ENCODE measurements at regions not wholly inside any gene's neighbourhood (a gene's known extent, or its start where the extent isn't known, plus 50 kb on each side); places are given as distances from the start of the nearest gene placed in this dataset.
A peak's percentile ranks its signal among the peaks of the same experiment; 100 is the strongest.

DNA sequence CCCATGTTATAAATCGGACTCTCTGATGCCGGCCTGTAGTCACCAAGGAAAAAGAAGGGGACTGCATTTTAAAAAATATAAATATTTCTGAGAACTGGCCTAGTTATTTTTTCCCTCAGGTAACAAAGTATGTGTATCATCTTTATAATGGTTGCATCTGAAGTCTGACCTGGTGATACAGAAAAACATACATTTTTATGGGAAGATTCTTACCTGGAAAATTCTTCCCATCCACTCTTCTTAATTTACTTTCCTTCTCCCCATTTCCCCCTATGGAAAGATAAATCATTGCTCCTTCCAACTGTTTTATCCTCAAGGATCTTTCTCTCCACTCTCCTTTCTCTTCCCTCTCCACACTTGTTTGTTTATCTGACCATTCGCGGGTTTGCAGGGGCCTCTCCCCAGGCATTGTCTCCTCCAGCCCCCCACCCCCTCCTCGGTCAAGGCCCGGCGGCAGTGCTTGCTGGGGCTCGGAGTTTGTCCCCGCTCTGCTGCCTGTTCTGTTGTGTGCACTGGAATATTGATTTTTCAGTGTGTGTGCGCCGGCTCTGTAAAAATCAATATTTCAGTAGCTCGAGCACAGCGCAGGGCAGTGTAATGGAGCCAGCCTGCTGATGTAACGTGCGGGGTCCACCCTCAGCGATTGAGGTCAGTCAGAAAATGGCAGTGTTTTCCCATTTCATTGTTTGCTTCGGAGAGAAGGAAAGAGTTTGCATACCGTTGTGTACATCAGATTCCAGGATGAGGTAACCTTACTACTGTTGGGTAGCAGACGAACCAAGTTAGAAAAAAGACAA is 199.5 kb upstream of the NFE2L3 start:
- no peak for DNase-seq (ENCODE audit: extremely low read depth in 1 of 2, low read depth in 1 of 2)

DNA sequence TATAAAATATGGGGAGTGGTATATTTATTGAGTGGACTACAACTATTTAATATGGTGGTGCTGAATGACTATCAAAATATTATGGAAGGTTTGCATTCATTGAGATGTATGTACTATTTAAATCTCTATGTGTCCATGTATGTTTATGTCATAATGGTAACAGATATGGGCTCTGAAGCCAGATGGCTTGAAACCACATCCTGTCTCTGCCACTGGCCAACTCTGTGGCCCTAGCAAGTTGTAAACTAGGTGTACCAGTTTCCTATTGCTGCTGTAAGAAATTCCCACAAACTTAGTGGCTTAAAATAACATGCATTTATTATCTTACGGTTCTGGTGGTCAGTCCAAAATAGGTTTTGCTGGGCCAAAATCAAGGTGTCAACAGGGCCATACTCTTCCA is 198.1 kb upstream of the NFE2L3 start:
- DNase-seq (ENCODE audit: extremely low read depth in 1 of 2, low read depth in 1 of 2) = no peak

DNA sequence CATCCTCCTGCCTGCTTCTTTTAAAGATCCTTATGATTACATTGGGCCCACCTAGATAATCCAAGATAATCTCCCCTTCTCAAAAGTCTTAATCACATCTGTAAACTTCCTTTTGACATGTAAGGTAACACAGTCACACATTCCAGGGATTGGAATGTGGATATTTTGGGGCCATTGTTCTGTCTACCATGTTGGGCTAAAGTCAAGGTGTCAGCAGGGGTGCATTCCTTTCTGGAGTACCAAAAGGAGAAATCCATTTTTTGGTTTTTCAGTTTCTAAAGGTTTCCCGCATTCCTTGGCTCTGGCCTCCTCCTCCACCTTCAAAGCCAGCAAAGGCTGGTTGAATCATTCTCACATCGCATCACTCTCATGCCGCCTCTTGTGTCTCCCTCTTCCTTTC is 197.6 kb upstream of the NFE2L3 start:
- DNase-seq (ENCODE audit: extremely low read depth in 1 of 2, low read depth in 1 of 2) = no peak

DNA sequence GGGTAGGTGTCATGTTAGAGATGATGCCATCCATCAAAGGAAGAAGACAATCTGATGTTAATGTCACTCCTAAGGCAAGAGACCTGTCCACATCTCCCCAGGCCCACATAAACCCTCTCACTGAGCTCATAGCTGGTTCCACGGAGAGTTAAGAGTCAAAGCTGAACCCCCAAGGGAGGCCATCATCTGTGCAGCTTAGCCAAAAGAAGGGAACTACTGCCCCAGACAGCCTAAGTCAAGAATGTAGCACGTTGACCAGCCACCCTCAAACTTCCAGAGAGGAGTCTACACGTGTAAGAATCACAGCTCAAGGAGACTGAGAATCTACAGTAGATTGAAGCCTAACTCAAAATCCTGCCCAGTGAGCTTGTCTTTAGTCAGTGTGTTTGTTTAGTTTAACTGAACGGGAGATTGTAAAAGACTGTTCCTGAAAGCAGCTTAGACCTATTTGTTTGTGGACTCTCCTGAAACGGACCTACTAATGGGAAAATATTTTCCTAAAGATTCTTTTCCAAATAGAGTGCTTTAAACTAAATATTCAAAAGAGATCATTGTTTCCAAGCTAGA is 192.7 kb upstream of the NFE2L3 start:
- no peak for DNase-seq (ENCODE audit: extremely low read depth in 1 of 2, low read depth in 1 of 2)

DNA sequence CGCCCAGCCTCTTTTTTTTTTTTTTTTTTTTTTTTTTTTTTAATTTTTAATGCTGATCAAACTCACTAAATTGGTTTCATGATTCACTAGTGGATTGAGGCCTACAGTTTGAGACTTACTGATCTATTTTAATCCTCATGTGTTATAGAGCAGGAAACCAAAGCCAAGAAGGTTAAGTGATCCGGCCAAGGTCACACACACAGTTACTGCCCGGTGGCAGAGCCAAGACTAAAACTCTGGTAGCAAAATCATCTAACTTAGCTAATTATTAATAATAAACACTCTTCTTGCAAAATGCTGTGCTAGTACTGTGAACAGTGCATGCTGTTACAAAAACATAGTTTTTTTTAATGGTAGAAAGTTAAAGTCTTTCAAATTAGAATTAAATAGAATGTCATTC is 188.3 kb upstream of the NFE2L3 start:
- DNase-seq (ENCODE audit: extremely low read depth in 1 of 2, low read depth in 1 of 2) = no peak

DNA sequence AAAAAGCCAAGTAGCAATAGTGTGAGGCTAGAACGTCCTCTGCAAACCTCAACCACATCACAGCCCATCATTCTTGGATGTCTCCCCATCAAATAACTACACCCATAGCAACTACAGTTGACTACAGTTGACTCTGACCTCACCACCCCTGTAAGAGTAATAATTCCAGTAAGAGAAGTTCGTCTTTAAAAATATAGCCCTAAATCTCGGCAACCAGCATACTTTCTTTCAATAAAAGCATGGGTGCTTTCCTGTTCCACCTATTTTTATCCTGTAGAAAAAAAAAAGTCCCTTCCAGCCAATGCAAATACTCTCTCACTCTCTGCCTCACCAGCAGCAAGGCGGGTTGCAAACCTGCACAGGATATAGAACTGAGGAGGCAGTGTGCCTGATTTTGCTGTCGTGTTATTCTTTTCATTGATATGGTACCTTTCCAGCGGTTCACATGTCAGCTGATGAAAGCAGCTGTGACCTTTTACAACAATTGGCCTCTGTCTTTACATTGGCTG is 187.5 kb upstream of the NFE2L3 start:
- DNase-seq (ENCODE audit: extremely low read depth in 1 of 2, low read depth in 1 of 2) = no peak

DNA sequence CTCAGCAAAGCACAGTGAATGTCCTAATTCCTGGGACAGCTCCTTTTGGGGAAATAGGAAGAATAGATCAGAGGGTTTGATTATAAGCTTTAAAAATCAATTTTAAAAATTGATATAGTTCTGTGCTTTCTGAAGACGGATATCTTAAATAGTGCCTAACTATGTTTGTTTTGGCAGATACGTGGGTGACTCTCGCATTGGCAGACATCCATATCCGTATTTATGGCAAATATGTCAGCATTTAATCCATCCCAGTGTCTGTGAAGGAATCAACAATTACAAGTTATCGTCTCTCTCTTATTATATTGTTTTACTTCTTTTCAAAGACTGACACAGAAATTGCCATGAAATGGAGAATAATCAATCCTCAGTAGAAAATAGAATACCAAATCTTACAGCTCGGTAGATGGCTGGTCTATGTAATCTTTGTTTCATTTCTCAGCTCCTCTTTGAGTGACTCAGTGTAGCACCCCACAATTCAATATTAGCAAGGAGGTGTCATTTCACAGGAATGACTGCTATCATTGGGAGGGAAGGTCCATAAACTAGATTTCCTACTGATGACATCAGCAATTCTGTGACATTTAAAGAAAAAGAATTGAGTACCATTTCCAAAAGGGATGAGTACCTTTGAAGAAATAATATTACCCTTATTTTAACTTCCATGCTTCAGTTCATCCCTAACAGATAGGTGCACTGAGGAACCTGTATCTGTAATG is 186.4 kb upstream of the NFE2L3 start:
- no peak for DNase-seq (ENCODE audit: extremely low read depth in 1 of 2, low read depth in 1 of 2)

DNA sequence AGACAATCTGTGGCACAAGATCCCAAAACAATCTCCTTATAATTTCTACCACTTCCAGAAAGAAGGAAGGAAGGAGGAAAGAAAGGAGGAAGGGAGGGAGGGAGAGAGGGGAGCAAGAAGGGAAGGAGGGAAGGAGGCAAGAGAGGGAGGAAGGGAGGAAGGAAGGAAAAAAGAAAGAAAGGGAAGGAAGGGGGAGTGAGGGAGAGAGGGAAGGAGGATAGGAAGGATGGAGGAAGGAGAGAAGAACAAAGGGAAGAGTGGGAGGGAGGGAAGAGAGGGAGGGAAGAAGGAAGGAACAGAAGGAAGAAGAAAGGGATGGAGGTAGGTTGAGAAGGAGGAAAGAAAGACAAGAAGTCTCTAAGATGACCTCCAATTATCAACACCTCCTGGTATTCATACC is 185.5 kb upstream of the NFE2L3 start:
- DNase-seq (ENCODE audit: extremely low read depth in 1 of 2, low read depth in 1 of 2) = no peak

DNA sequence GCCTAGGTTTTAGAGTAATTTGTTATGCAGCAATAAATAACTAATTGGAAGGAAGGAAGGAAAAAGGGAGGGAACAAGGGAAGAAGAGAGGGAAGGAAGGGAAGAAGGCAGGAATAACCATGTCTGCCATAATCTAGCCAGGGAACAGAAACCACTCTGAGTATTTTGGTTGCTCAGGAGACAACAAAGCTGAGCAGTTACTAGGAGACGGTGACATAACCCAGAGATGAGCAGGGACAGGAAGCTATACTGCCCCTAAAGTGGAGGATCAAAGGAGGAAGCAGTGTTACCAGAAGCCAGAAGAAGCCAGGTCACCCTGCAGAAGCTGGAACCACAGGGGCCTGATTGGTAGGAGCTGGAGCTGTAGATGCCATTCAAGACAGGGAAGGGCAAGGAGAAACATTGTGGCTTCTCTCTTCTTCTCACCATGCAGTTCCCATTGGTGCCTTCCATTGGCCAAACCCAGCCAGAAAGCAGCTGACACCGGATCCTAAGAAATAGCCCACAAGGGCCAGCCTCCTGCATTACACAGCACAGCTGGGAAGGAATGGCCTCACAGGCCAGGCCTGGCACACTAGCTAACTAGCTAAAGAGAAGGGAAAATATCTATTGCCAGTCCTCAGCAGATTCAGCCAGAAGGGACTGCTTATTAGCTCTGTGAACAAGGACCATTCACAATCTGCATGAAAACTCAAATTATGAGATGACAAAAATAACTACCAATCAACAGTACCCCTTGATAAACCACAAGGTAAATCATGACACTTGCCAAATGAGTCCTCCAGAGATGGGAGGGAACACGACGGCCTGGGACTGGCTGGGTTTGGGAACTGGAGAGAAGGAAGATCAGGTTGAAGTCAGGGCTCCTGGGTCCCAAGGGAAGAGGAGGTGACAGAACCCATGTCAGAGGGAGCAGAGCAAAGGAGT is 184.5 kb upstream of the NFE2L3 start:
- no peak for DNase-seq (ENCODE audit: extremely low read depth in 1 of 2, low read depth in 1 of 2)

DNA sequence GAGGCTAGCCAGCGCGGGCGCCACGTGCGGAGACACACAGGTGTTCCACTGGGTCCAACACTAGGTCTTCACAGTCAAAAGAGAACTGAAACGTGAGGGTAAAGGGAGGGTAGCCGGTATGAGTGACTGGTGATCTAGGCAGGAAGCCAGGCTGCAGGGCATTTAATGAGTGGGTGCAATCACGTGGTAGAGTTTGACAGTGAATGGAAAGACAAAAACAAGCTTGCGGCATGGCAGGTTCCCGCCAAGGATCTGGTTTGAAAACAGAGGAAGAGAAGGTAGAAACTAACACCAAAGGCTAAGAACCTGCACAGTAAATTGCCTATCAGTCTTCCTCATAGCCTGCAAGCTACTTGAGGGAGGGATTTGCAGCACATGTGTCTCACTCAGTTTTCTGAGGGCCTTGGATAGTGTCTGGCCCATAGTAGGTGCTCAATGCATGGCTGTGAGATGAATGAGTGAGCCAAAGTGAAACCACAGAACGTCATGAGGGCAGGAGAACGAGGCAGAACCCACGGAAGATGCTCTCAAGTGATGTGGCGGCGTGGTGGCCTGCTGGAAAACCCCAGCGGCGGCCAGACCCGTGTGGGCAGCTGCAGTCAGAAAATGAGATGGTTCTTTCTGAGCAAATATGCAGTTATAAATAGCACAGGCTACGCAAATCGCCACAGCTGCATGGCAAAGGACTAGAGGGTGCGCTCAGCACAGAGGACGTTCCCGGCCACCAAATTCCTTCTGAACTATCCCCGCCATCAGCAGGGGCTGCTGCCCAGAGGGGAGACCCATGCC is 183.6 kb upstream of the NFE2L3 start:
- DNase-seq (ENCODE audit: extremely low read depth in 1 of 2, low read depth in 1 of 2) = peak in 1 of 2 donors; percentile 51

DNA sequence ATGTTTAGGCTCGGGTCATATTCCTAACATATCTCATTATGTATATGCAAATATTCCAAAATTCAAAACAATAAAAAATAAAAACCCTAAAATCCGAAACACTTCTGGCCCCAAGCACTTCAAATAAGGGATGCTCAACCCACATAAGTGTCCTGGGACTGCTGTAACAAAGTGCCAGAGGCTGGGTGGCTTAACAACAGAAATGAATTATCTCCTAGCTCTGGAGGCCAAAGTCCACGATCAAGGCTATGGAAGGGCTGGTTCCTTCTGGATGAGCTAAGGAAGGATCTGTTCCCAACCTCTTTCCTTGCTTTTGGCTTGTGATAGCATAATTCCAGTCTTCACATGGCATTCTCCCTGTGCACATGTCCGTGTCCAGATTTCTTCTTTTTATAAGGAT is 181.6 kb upstream of the NFE2L3 start:
- no peak for DNase-seq (ENCODE audit: extremely low read depth in 1 of 2, low read depth in 1 of 2)

DNA sequence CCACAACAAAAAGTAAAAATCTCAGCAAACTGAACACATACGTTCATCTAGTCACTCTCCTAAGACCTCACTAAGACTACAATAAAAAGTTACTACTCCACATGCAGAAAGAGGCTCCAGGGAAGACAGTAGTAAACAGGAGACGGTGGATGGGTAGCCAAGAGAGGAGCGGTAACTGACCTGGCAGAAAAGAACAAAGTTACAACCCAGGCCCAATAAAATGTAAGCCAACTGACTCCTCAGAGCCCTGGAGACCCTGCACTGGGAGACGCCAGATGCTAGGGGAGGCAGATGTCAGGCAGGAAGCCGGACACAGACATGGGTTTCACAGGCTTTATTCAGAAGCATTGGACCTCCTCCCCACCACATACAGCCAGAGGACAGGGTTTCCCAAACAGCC is 181.1 kb upstream of the NFE2L3 start:
- no peak for DNase-seq (ENCODE audit: extremely low read depth in 1 of 2, low read depth in 1 of 2)

DNA sequence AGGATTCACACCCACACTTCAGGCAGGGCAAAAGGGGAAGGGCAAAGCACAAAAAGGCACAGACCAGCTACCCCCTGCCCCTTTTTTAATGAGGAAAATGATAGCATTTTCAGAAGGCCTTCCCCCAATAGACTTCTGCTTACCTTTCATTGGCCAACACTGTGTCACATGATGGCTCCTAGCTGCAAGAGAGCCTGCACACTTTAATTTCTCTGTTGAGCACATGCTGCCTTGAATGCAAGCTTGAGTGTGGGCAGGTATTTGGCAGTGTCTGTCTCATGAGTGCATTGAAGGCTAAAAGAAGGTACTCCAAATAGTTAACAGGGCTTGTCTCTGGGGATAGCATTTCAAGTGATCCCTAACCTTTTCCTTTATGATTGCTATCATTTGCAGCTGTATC is 175.4 kb upstream of the NFE2L3 start:
- DNase-seq (ENCODE audit: extremely low read depth in 1 of 2, low read depth in 1 of 2) = no peak

DNA sequence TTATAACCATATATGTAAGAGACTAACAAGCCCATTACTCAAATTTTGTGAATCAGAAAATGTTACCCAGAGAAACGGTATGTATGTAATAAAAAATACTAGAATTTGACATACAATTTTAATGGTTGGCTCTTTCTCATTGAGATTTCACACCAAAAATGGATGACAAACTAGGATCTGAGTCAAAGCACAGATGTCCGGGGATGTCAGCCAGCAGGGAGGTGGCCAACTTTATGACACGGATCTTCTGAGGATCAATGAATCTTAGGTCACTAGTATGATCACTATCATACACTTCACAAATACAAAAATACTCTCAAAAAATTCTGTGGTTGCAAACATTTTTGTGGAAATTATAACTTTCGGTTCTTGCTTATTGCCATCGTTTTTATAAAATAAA is 173.5 kb upstream of the NFE2L3 start:
- DNase-seq (ENCODE audit: extremely low read depth in 1 of 2, low read depth in 1 of 2) = no peak

DNA sequence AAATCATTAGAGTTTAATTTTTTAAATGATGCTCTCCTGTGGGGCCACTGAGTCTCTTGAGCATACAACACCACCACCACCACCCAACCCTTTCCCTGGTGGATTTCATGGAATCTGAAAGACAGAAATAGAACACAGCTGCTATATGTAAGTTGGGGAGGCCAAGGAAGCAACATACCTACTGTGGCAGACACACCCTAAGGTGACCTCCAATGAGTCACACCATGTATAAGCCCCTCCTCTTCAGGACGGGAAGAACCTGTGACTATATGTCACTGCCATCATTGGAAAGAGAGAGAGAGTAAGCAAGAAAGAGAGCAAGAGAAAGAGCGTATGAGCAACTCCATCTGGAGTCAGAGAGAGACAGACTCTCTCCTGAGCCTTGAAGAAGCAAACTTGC is 172.4 kb upstream of the NFE2L3 start:
- no peak for DNase-seq (ENCODE audit: extremely low read depth in 1 of 2, low read depth in 1 of 2)

DNA sequence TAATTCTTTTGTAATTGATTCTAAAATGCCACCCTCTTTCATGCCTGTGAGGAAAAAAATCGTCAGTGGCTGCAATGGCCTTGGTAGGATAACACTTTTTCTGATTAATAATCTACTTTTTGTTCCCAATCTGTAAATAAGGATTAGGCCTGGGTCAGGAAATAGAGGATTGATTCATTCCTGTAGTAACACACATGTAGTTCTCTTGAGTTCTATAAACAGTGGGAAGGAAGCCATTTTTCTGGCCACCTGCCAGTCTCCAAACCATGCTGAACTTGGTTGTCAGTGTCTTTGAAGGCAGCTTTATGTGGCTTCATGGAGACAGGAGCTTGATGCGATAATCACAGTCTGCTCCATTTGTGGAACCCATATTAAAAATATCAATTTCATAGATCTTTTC is 169.3 kb upstream of the NFE2L3 start:
- no peak for DNase-seq (ENCODE audit: extremely low read depth in 1 of 2, low read depth in 1 of 2)

DNA sequence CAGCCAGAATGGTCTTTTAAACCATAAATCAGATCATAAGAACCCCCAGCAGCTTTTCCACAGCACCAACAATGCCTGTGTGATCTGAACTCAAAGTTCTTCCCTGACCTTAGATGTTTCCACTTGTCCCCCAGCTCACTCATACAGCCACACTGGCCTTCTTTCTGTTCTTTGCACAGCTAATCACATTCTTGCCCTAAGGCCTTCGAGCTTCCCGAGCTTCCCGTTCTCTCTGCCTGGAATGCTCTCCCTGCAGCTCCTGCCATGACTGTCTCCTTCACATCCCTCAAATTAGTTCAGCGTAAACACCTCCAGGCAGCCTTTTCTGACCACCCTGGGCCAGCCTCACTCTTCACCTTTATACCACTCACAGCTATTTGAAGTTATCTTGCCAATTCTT is 166.8 kb upstream of the NFE2L3 start:
- no peak for DNase-seq (ENCODE audit: extremely low read depth in 1 of 2, low read depth in 1 of 2)

DNA sequence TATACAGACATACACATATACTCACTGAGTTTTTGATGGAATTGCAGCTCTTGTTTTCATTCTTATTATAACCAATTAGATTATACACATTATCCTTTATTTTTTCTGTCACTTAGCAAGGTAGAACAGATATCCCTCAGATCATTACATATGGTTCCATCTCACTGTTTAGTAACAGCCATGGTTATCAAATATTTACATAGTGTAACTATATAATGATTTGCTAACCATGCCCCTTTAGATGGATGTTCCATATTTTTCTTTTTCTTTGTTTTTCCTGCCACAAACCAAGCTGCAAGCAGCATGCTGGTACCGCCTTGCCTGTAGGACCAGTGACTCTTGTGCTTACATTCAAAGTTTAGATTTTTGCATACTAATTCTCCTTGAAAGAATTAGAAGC is 163.4 kb upstream of the NFE2L3 start:
- no peak for DNase-seq (ENCODE audit: extremely low read depth in 1 of 2, low read depth in 1 of 2)

DNA sequence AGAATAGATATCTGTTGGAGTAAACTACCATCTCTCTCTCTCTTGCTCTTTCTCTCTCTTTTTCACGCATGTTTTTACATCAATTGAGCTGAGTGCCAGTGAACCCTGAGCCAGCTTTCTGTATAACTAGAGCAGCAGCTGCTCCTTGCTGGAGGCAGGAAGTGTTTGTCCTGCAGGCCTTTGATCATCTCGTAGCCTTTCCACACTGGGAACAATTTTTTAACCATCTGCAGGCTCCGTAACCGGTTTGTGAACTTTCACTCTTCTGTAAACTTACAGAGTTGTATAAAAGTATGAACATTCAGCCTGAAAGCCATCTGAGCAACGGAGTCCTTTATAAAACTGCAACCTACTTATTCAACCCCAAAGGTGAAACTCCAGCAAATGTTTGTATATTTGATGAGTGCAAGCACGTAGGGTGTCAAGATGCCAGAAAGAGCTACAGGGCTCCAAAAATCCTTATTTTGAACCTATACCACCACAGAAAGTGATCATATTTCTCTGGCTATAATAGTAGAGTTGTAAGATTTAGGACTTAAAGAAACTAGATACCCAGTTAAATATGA is 162.8 kb upstream of the NFE2L3 start:
- no peak for DNase-seq (ENCODE audit: extremely low read depth in 1 of 2, low read depth in 1 of 2)

DNA sequence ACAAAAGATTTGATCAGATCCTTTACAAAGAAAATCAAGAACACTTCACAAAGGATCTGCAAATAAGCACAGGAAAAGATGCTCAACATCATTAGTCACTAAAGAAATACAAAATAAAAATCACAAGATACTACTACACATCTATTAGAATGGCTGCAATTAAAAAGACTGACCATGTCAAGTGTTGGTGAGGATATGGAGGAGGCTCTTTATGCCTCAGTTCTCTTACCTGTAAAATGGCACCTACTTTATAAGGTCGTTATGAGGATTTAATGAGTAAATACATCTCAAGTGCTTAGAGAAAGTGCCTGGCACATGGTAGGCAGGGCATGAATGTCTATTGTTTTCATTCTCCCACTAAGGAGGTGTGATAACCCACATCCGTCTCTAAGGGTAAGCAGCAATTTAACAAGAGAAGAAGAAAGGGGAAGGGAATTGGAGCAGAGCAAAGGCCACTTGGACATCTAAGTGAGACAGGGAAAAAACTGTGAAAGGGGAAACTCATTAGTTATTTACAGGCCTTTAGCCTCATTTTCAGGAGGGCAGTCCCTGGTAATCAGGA is 157.5 kb upstream of the NFE2L3 start:
- no peak for DNase-seq (ENCODE audit: extremely low read depth in 1 of 2, low read depth in 1 of 2)
